Right lobe of liver (tissue), 6 donors: ENCODE measurements at regions not wholly inside any gene's neighbourhood (a gene's known extent, or its start where the extent isn't known, plus 50 kb on each side); places are given as distances from the start of the nearest gene placed in this dataset.

Experiments used
- ATAC-seq, 4 donors: fragments of 200-7000 bp; cut with Tn5 transposase; one replicate each; pipeline ENCODE4 v1.9.1; 2020; ENCODE audit warnings: mild to moderate bottlenecking in 4 of 4, moderate library complexity in 4 of 4
- DNase-seq, 3 donors: peaks; one replicate each; pipeline ENCODE4 v3.0.0-alpha.2; 2020
- H3K27ac ChIP-seq, 3 donors: fragments of 200-600 bp; one replicate each; pipeline ENCODE4 v1.8.0; 2022
- H3K27me3 ChIP-seq, 2 donors: fragments of 200-600 bp; one replicate each; pipeline ENCODE4 v1.8.0; 2022
- H3K36me3 ChIP-seq, 4 donors: fragments of 200-600 bp; sonication (generic) in 1 of 4; one replicate each; pipeline versions ENCODE4 v1.5.1 to v1.8.0; 2017 to 2022; ENCODE audit warnings: control low read depth in 1 of 4
- H3K4me1 ChIP-seq, 4 donors: fragments of 200-600 bp; sonication (generic) in 1 of 4; one replicate each; pipeline versions ENCODE4 v1.5.1 to v1.8.0; 2017 to 2022; ENCODE audit warnings: control low read depth in 1 of 4
- H3K4me3 ChIP-seq, 3 donors: fragments of 200-600 bp; one replicate each; pipeline ENCODE4 v1.8.0; 2022
- H3K9me3 ChIP-seq, 4 donors: fragments of 200-600 bp; sonication (generic) in 1 of 4; one replicate each; pipeline versions ENCODE4 v1.5.1 to v1.8.0; 2017 to 2022; ENCODE audit warnings: control low read depth in 1 of 4
- POLR2A ChIP-seq: fragments of 450-650 bp; IDR thresholded peaks from one replicate; pipeline ENCODE4 v1.6.1; 2017; ENCODE audit warnings: antibody characterized with exemption, mild to moderate bottlenecking
- WGBS: methylation state at CpG from one replicate; pipeline ENCODE4 v1.1.6; 2018; ENCODE audit warnings: low coverage, low lambda C conversion rate; ENCODE audit not compliant: insufficient coverage; ENCODE audit errors: missing lambda C conversion rate; 5-methylcytosine and 5-hydroxymethylcytosine counted together
- intact Hi-C, 2 donors: fragments of 100-400 bp; cut with DNase I; formaldehyde crosslinking; loops; one replicate each; pipeline versions ENCODE4 v1.11.2 to v1.14.1; 2022
- TF ChIP-seq, protein P1 (sequence below), 4 donors: fragments of 200-600 bp in 3 of 4; fragments of 450-650 bp in 1 of 4; IDR thresholded peaks; one replicate each; pipeline versions ENCODE4 v1.5.1 to v1.8.0; 2016 to 2022; ENCODE audit warnings: antibody characterized with exemption in 4 of 4, mild to moderate bottlenecking in 2 of 4
- donor health status: DM: no; HTN: yes; CAD: no.
- donor health status: DM: no; HTN: no; CAD: no.
- donor health status: DM: no; HTN: no; CAD: no.
- donor health status: DM: no; HTN: yes; CAD: no.
- donor health status: DM: no; HTN: yes; CAD: no.

DNA sequence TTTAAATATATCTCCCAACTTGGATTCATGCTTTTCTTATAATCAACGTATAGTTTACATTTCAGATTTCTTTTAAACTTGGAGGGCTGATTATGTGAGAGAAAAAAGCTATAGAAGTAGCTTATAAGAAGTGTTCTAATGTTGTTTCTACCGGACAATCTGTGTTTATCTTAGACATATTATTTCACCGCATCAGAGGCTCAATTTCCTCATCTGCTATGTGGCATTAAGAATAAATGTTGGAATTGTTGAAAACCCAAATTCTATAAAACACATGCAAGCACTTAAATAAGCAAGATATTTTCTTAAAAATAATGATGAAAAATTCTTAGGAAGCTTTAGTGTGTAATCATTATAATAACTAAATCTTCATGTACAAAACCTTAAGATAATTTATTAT, 407.9 kb downstream of the HRH4 start:
- Histone ChIP-seq H3K27me3 (no peaks in the 10 kb centered on the region), H3K36me3 (no peaks in the 10 kb centered on the region), H3K4me3 (no peak overlapping the region), H3K4me1 (no peaks in the 10 kb centered on the region), H3K27ac (no peak overlapping the region), H3K9me3 (no peaks in the 10 kb centered on the region)
- DNase-seq (no peak), ATAC-seq (no peak)
- TF ChIP-seq, protein P1, sequence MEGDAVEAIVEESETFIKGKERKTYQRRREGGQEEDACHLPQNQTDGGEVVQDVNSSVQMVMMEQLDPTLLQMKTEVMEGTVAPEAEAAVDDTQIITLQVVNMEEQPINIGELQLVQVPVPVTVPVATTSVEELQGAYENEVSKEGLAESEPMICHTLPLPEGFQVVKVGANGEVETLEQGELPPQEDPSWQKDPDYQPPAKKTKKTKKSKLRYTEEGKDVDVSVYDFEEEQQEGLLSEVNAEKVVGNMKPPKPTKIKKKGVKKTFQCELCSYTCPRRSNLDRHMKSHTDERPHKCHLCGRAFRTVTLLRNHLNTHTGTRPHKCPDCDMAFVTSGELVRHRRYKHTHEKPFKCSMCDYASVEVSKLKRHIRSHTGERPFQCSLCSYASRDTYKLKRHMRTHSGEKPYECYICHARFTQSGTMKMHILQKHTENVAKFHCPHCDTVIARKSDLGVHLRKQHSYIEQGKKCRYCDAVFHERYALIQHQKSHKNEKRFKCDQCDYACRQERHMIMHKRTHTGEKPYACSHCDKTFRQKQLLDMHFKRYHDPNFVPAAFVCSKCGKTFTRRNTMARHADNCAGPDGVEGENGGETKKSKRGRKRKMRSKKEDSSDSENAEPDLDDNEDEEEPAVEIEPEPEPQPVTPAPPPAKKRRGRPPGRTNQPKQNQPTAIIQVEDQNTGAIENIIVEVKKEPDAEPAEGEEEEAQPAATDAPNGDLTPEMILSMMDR (IDR thresholded peaks at IDR 0.05): no peak
- intact Hi-C loops: no loop called here
- WGBS: 52% methylated on average over 3 of the region's 3 CpGs

DNA sequence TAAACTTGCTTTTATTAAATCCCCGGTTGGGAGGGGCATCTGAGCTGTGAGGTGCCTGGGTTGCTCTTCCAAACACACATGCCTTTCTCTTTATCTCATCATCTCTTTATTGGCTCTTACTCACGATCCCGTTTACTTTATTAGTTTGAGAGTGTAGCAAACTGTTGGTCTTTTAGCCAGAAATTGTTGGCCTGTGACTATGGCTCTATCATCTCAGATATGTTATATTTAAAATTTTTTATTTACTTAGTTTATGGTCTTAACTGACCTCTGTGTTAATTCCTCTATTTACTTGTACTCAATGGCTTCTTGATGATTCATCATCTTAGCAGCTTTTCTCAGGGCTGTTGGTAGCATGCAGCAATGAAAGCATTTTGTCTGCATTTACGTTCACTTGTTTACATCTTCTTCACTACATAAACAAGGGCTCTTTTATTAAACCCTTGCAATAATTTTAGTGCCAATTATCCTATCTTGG, 408.4 kb downstream of the HRH4 start:
- TF ChIP-seq, protein P1 (IDR thresholded peaks at IDR 0.05): no peak
- TF ChIP-seq POLR2A: no peak
- H3K27me3 ChIP-seq: no peaks in the 10 kb centered on the region
- no peak overlapping the region for H3K4me3 ChIP-seq
- DNase-seq: no peak
- no peak for ATAC-seq
- no peak overlapping the region for H3K27ac ChIP-seq
- intact Hi-C loops: no loop called here
- no peaks in the 10 kb centered on the region for H3K36me3 ChIP-seq
- WGBS: 27% methylated on average over 4 of the region's 4 CpGs
- no peaks in the 10 kb centered on the region for H3K9me3 ChIP-seq
- no peaks in the 10 kb centered on the region for H3K4me1 ChIP-seq

DNA sequence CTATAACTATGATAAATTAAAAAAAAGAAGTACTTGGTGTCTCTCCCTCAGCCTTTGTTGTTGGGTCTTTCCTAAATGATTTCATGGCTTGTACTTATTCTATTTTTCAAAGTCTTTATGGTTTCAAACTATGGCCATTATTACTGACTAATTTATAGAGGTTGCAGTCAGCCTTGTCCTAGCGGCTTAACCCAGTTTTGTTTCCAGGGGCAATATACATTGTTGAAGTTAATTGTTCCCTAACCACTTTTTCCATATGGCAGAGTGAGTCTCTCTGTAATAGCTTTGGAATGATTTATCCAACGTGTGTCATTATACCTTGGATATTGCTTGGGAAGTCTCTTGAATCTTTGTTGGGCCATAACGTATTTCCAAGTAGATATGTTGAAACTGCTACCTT, 408.8 kb downstream of the HRH4 start:
- Histone ChIP-seq H3K36me3 (no peaks in the 10 kb centered on the region), H3K4me3 (no peak overlapping the region), H3K27me3 (no peaks in the 10 kb centered on the region), H3K4me1 (no peaks in the 10 kb centered on the region), H3K9me3 (no peaks in the 10 kb centered on the region), H3K27ac (no peak overlapping the region)
- DNase-seq (no peak), ATAC-seq (no peak)
- intact Hi-C loops: no loop called here
- TF ChIP-seq POLR2A: no peak
- TF ChIP-seq, protein P1 (IDR thresholded peaks at IDR 0.05): no peak
- WGBS: 32% methylated on average over 3 of the region's 3 CpGs

DNA sequence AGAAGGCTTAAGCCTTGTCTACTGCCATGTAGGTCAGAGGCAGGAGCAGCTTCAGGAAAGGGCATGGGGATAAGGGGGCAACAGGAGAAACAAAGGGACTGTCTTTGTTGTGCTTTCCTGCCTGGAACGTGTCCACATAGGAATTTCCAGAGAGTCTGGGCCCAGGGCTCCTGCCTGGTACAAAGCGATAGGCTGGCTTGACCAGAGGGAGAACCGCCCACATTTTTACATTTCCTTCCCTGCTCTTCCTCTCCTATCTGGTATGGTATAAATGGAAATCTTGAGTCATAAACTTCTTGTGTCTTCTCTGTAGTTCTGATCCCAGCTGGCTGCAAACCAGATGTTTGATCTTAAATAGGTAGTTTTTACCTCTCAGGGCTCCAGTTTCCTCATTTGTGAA, 414.8 kb downstream of the HRH4 start:
- intact Hi-C loops: no loop called here
- Histone ChIP-seq H3K36me3 (no peaks in the 10 kb centered on the region), H3K27me3 (no peaks in the 10 kb centered on the region), H3K4me1 (no peaks in the 10 kb centered on the region), H3K9me3 (no peaks in the 10 kb centered on the region), H3K27ac (no peak overlapping the region), H3K4me3 (no peak overlapping the region)
- TF ChIP-seq POLR2A: no peak
- TF ChIP-seq, protein P1 (IDR thresholded peaks at IDR 0.05): no peak
- ATAC-seq (no peak), DNase-seq (no peak)
- 39% methylated on average over 3 of the region's 3 CpGs for WGBS

DNA sequence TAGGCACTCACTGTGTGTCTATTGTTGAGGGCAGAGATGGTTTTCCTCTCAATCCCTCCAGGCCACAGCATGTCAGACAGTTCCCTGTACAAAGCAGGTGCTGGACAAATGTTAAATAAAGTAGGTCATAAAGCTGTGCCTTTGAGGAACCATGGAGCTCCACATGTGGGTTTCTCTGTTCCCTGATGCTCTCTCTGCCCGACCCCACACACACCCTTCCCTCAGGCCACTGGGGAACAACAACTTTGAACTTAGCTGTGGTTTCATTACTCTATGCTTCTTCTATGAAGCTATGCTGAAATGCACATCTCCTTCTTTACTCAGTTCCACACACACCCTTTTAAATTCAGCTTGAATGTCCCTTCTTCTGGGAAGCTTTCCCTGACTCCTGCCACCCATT, 415.3 kb downstream of the HRH4 start:
- WGBS: no CpG with 5 or more reads among the region's 1 CpG
- no peaks in the 10 kb centered on the region for H3K9me3 ChIP-seq
- no peak overlapping the region for H3K4me3 ChIP-seq
- DNase-seq: no peak
- no peak for ATAC-seq
- H3K27me3 ChIP-seq: no peaks in the 10 kb centered on the region
- no peaks in the 10 kb centered on the region for H3K4me1 ChIP-seq
- no peak for TF ChIP-seq POLR2A
- TF ChIP-seq, protein P1 (IDR thresholded peaks at IDR 0.05): no peak
- intact Hi-C loops: no loop called here
- H3K27ac ChIP-seq: no peak overlapping the region
- H3K36me3 ChIP-seq: no peaks in the 10 kb centered on the region
